ENCODE measurements at regions not wholly inside any gene's neighbourhood (a gene's known extent, or its start where the extent isn't known, plus 50 kb on each side); places are given as distances from the start of the nearest gene placed in this dataset.

GRCh38 chr10:120369856-120370276 is 87.2 kb upstream of the PLPP4 start:
- H3K27me3 ChIP-seq (ENCODE audit: insufficient read depth, poor library complexity, severe bottlenecking): peaks cover 8% of the 10 kb centered on the region
- no peak for DNase-seq (ENCODE audit: low read depth in 1 of 2, low spot score in 1 of 2)

GRCh38 chr10:120371856-120372255 is 85.2 kb upstream of the PLPP4 start:
- H3K27me3 ChIP-seq (ENCODE audit: insufficient read depth, poor library complexity, severe bottlenecking): peaks cover 8% of the 10 kb centered on the region
- DNase-seq (ENCODE audit: low read depth in 1 of 2, low spot score in 1 of 2): no peak

More at GRCh38 chr10:120369856-120370276, 87.2 kb upstream of the PLPP4 start:
- Histone ChIP-seq H3K27ac (replicated peaks) (no peak overlapping the region), H3K4me3 (replicated peaks; ENCODE audit: insufficient read depth, low read length) (no peak overlapping the region)
- TF ChIP-seq SPI1 (IDR thresholded peaks at IDR 0.05; ENCODE audit: borderline replicate concordance, low read depth) (no peak), REST (IDR thresholded peaks at IDR 0.05; ENCODE audit: insufficient replicate concordance, low read depth) (no peak), CTCF (IDR thresholded peaks at IDR 0.05; ENCODE audit: insufficient read depth, low read length) (no peak), GABPA (IDR thresholded peaks at IDR 0.05; ENCODE audit: low read depth) (no peak)

GRCh38 chr10:120372917-120373316 is 84.1 kb upstream of the PLPP4 start:
- H3K27me3 ChIP-seq (ENCODE audit: insufficient read depth, poor library complexity, severe bottlenecking): peaks cover 8% of the 10 kb centered on the region
- no peak overlapping the region for H3K27ac ChIP-seq (replicated peaks)
- H3K4me3 ChIP-seq (replicated peaks; ENCODE audit: insufficient read depth, low read length): no peak overlapping the region
- DNase-seq (ENCODE audit: low read depth in 1 of 2, low spot score in 1 of 2): no peak
- no peak for TF ChIP-seq REST (IDR thresholded peaks at IDR 0.05; ENCODE audit: insufficient replicate concordance, low read depth)
- no peak for TF ChIP-seq CTCF (IDR thresholded peaks at IDR 0.05; ENCODE audit: insufficient read depth, low read length)

More at GRCh38 chr10:120371856-120372255, 85.2 kb upstream of the PLPP4 start:
- no peak overlapping the region for H3K27ac ChIP-seq (replicated peaks)
- TF ChIP-seq SPI1 (IDR thresholded peaks at IDR 0.05; ENCODE audit: borderline replicate concordance, low read depth) (no peak), REST (IDR thresholded peaks at IDR 0.05; ENCODE audit: insufficient replicate concordance, low read depth) (no peak), GABPA (IDR thresholded peaks at IDR 0.05; ENCODE audit: low read depth) (no peak), POLR2AphosphoS5 (IDR thresholded peaks at IDR 0.05; ENCODE audit: low read depth) (no peak), CTCF (IDR thresholded peaks at IDR 0.05; ENCODE audit: insufficient read depth, low read length) (no peak)
- no peak overlapping the region for H3K4me3 ChIP-seq (replicated peaks; ENCODE audit: insufficient read depth, low read length)

Data from HL-60 (cell line).